C4-2B (cell line): ENCODE measurements at regions not wholly inside any gene's neighbourhood (a gene's known extent, or its start where the extent isn't known, plus 50 kb on each side); places are given as distances from the start of the nearest gene placed in this dataset.

Experiments used
- CTCF ChIP-seq: fragments of 450-650 bp; conservative IDR thresholded peaks from 2 replicates; pipeline ENCODE4 v1.5.1; 2017; ENCODE audit warnings: mild to moderate bottlenecking
- ZFX ChIP-seq: fragments of 450-650 bp; IDR thresholded peaks from 2 replicates; pipeline ENCODE4 v1.6.1; 2017

- TF ChIP-seq CTCF (no peak), ZFX (no peak)
Measured at GRCh38 chr11:134488913-134489312, 76.9 kb upstream of the B3GAT1 start.
